Uterus (tissue), 3 donors: ENCODE measurements at regions not wholly inside any gene's neighbourhood (a gene's known extent, or its start where the extent isn't known, plus 50 kb on each side); places are given as distances from the start of the nearest gene placed in this dataset.

Experiments used
- DNase-seq, 2 donors: peaks; one replicate each; pipeline ENCODE4 v3.0.0-alpha.2; 2019 to 2020
- H3K27ac ChIP-seq, 2 donors: fragments of 200-600 bp; sonication (generic); 1 replicate in 1 of 2; 2 replicates in 1 of 2; pipeline ENCODE4 v1.5.1; 2016 to 2018
- H3K27me3 ChIP-seq, 2 donors: fragments of 200-600 bp; sonication (generic); one replicate each; pipeline ENCODE4 v1.5.1; 2018 to 2019; ENCODE audit warnings: control low read depth in 1 of 2
- H3K36me3 ChIP-seq, 2 donors: fragments of 200-600 bp; sonication (generic); one replicate each; pipeline ENCODE4 v1.5.1; 2019; ENCODE audit warnings: control low read depth in 1 of 2
- H3K4me1 ChIP-seq, 2 donors: fragments of 200-600 bp; sonication (generic); one replicate each; pipeline ENCODE4 v1.5.1; 2018 to 2019; ENCODE audit warnings: control low read depth in 1 of 2
- H3K4me3 ChIP-seq, 2 donors: fragments of 200-600 bp; sonication (generic); 1 replicate in 1 of 2; 2 replicates in 1 of 2; pipeline ENCODE4 v1.5.1; 2018 to 2019; ENCODE audit warnings: mild to moderate bottlenecking in 1 of 2
- H3K9me3 ChIP-seq, 2 donors: fragments of 200-600 bp; sonication (generic); one replicate each; pipeline ENCODE4 v1.5.1; 2019; ENCODE audit warnings: control low read depth in 1 of 2
- POLR2A ChIP-seq, 2 donors: fragments of 450-650 bp; IDR thresholded peaks; one replicate each; pipeline ENCODE4 v1.6.1; 2016; ENCODE audit warnings: antibody characterized with exemption in 2 of 2, mild to moderate bottlenecking in 1 of 2, moderate library complexity in 1 of 2
- intact Hi-C: fragments of 100-400 bp; cut with DNase I; formaldehyde crosslinking; loops from one replicate; pipeline ENCODE4 v1.15.1; 2023; ENCODE audit warnings: low total_unique reads
- TF ChIP-seq, protein P1 (sequence below), 4 experiments: fragments of 200-600 bp in 2 of 4; fragments of 450-650 bp in 2 of 4; sonication (generic) in 2 of 4; IDR thresholded peaks; one replicate each; pipeline ENCODE4 v1.5.1; 2016 to 2019; ENCODE audit warnings: antibody characterized with exemption in 4 of 4, mild to moderate bottlenecking in 2 of 4, moderate library complexity in 1 of 4
- donor health status: DM: yes; HTN: yes; CAD: no.

DNA sequence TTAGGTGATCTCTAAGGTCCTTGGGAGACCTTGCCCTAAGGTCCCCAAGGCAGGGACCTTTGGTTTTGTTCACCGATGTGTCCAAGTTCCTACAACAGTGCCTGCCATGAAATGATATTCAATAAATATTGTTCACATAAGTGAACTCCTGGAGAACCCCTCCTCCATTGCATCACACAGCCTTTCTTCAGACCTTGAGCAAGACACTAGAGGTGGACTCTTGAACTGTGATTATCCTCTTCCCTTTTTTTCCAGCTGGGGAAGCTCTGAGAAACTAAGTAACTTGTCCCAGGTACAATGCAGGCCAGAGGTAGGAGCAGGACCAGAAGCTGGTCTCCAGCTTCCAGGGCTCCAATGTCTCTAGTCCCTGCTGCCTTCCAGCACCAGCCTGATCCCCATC is 76.6 kb upstream of the LMO1 start:
- no peak overlapping the region for H3K4me3 ChIP-seq
- no peak overlapping the region for H3K27ac ChIP-seq
- DNase-seq = no peak
- H3K4me1 ChIP-seq = no peaks in the 10 kb centered on the region
- H3K36me3 ChIP-seq = no peaks in the 10 kb centered on the region
- H3K27me3 ChIP-seq = no peaks in the 10 kb centered on the region
- intact Hi-C loops = no loop called here
- no peaks in the 10 kb centered on the region for H3K9me3 ChIP-seq
- TF ChIP-seq POLR2A (IDR thresholded peaks at IDR 0.05) = no peak
- TF ChIP-seq, protein P1, sequence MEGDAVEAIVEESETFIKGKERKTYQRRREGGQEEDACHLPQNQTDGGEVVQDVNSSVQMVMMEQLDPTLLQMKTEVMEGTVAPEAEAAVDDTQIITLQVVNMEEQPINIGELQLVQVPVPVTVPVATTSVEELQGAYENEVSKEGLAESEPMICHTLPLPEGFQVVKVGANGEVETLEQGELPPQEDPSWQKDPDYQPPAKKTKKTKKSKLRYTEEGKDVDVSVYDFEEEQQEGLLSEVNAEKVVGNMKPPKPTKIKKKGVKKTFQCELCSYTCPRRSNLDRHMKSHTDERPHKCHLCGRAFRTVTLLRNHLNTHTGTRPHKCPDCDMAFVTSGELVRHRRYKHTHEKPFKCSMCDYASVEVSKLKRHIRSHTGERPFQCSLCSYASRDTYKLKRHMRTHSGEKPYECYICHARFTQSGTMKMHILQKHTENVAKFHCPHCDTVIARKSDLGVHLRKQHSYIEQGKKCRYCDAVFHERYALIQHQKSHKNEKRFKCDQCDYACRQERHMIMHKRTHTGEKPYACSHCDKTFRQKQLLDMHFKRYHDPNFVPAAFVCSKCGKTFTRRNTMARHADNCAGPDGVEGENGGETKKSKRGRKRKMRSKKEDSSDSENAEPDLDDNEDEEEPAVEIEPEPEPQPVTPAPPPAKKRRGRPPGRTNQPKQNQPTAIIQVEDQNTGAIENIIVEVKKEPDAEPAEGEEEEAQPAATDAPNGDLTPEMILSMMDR (IDR thresholded peaks at IDR 0.05) = no peak

DNA sequence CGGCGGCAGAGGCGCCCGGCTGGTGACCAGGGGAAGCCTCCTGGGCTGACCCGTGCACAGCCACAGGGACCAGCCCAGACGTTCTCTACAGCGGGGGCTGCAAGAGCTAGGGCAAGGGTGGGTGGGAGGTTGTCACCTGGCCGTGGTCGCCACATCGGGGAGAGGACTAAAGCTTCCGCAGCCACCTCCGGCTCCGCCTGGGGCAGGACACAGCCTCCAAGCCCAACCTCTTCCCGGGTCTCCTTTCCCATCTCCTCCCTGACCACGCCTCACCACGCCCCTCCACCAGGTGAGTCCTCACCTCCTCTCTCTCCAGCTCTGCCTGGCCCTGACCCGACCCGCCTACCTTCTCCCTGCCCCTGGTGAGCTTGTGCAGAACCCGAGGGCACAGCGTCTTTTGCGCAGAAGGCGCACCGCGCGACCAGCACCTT is 75.9 kb upstream of the LMO1 start:
- H3K27me3 ChIP-seq = no peaks in the 10 kb centered on the region
- no peaks in the 10 kb centered on the region for H3K4me1 ChIP-seq
- no peaks in the 10 kb centered on the region for H3K9me3 ChIP-seq
- no peak overlapping the region for H3K27ac ChIP-seq
- TF ChIP-seq POLR2A (IDR thresholded peaks at IDR 0.05) = no peak
- TF ChIP-seq, protein P1 (IDR thresholded peaks at IDR 0.05) = no peak
- intact Hi-C loops = no loop called here
- no peak for DNase-seq
- H3K36me3 ChIP-seq = no peaks in the 10 kb centered on the region
- H3K4me3 ChIP-seq = no peak overlapping the region

DNA sequence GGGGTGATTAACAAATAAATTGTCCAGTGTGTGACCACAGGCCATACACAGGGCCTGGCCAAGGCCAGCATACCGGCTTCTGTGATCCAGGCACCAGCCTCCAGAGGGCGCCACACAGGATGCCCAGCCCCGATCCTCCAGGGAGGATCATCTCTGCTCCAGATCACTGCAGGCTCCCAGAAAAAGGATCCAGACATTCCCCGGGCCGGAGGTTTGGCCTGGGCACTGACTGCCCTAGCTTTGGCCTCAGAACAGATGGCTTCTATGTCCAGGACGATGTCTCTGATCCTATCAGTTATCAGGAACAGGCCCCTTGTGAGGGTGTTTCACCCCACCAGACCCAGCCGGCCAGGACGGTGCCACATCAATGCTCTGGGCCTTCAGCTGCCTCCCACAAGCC is 74.5 kb upstream of the LMO1 start:
- intact Hi-C loops = no loop called here
- TF ChIP-seq, protein P1 (IDR thresholded peaks at IDR 0.05) = peak in 3 of 4 experiments; percentile 22 to 24 (median 24)
- no peak for TF ChIP-seq POLR2A (IDR thresholded peaks at IDR 0.05)
- H3K27me3 ChIP-seq = no peaks in the 10 kb centered on the region

DNA sequence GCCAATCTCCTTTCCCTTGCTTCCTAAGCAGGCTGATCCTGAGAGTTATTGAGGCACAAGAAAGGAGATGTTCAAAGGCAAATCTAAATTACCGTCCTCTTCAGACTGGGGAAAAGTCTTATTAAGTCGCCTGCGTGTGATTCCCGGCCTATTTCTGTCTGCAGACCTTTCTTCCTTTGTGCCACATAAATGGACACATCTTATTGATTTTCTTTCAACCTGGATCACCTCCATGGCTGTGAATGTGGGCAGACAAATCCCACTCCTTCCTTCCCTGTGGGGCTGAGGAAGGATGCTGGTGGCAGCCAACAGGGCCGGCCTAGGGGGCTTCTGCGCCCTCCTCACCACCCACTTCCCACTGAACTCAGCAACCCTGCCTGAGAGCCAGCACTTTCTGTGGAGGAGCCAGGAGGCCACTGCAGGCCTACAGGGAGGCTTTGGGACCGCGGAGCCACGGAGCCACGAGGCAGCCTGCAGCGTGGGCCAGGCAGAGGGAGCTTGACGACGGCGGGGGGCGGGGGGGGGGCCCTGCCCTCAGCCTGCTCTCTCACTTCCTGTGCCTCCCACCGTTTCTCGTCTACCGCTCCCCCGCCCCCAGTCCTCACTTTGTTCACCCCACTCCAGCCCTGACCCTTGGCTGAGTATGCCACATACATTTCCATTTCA is 73.6 kb upstream of the LMO1 start:
- Histone ChIP-seq H3K9me3 (no peaks in the 10 kb centered on the region), H3K4me1 (no peaks in the 10 kb centered on the region), H3K4me3 (no peak overlapping the region), H3K27ac (no peak overlapping the region), H3K36me3 (no peaks in the 10 kb centered on the region), H3K27me3 (no peaks in the 10 kb centered on the region)
- intact Hi-C loops = no loop called here
- DNase-seq = no peak
- no peak for TF ChIP-seq POLR2A (IDR thresholded peaks at IDR 0.05)
- TF ChIP-seq, protein P1 (IDR thresholded peaks at IDR 0.05) = no peak

More for the DNA sequence above, 74.5 kb upstream of the LMO1 start:
- DNase-seq = no peak
- no peak overlapping the region for H3K27ac ChIP-seq
- H3K4me1 ChIP-seq = no peaks in the 10 kb centered on the region
- no peak overlapping the region for H3K4me3 ChIP-seq
- no peaks in the 10 kb centered on the region for H3K9me3 ChIP-seq
- no peaks in the 10 kb centered on the region for H3K36me3 ChIP-seq

DNA sequence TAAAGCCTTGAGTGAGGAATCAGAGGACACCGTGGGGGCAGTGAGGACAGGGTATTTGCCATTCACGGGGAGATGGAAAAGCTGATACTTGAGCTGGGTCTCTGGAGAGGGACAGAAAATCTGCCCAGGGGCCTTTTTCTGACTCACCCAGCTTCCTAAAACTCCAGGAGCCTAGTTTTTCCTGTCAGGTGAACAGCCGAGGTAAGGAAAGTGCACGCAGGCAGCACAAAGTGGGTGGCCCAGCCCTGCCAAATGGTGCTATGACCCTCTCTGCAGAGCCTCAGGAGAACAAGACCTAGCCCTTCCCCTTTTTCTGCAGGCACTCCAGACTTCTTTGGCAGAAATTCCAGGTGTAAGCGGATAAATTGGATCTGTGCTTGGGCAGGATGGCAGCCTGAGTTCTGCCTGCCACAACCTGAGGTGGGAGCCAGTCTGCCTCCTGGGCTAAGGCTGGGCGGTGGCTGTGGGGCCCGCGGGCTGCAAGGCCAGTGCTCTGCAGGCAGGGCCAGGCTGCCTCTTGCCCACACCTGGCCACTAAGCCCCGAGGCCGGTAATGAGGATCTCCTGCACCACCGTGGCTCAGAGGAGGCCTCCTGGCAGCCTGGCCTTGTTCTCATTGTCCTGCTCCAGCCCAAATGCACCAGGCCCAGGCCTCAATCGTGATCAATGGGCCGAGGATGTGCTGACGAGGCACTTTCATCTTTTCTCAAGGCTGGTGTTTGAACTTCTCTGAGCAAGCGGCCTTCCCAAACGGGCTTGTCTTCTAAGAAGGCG is 72.9 kb upstream of the LMO1 start:
- no peak overlapping the region for H3K4me3 ChIP-seq
- TF ChIP-seq POLR2A (IDR thresholded peaks at IDR 0.05) = no peak
- TF ChIP-seq, protein P1 (IDR thresholded peaks at IDR 0.05) = no peak
- H3K36me3 ChIP-seq = no peaks in the 10 kb centered on the region
- no peaks in the 10 kb centered on the region for H3K9me3 ChIP-seq
- H3K27me3 ChIP-seq = no peaks in the 10 kb centered on the region
- no peak overlapping the region for H3K27ac ChIP-seq
- no peak for DNase-seq
- intact Hi-C loops = no loop called here
- H3K4me1 ChIP-seq = no peaks in the 10 kb centered on the region
